Endodermal cell (in vitro differentiated cells): ENCODE measurements at regions not wholly inside any gene's neighbourhood (a gene's known extent, or its start where the extent isn't known, plus 50 kb on each side); places are given as distances from the start of the nearest gene placed in this dataset.

ENCODE experiments used
- DNase-seq: peaks from one replicate; pipeline ENCODE4 v3.0.0-alpha.2; 2017
- H3K27ac ChIP-seq: 2 replicates; pipeline ENCODE4 v1.5.1; 2013; ENCODE audit warnings: mild to moderate bottlenecking, low read depth, low read length, moderate library complexity
- H3K27me3 ChIP-seq: 2 replicates; pipeline ENCODE4 v1.6.1; 2013; ENCODE audit warnings: mild to moderate bottlenecking, low read length, moderate library complexity; ENCODE audit not compliant: insufficient read depth, control insufficient read depth, poor library complexity, severe bottlenecking
- H3K36me3 ChIP-seq: 2 replicates; pipeline ENCODE4 v1.7.0; 2013; ENCODE audit warnings: mild to moderate bottlenecking, low read length, moderate library complexity; ENCODE audit not compliant: control insufficient read depth, insufficient read depth
- H3K4me1 ChIP-seq: one replicate; pipeline ENCODE4 v1.7.0; 2013; ENCODE audit warnings: low read length; ENCODE audit not compliant: control insufficient read depth, insufficient read depth
- H3K4me3 ChIP-seq: 2 replicates; pipeline ENCODE4 v1.5.1; 2013; ENCODE audit warnings: mild to moderate bottlenecking, low read length, moderate library complexity
- H3K9ac ChIP-seq: 2 replicates; pipeline ENCODE4 v1.6.1; 2013; ENCODE audit warnings: mild to moderate bottlenecking, low read length, moderate library complexity; ENCODE audit not compliant: poor library complexity, severe bottlenecking; ENCODE audit errors: extremely low read depth
- H3K9me3 ChIP-seq: 2 replicates; pipeline ENCODE4 v1.6.1; 2013; ENCODE audit warnings: mild to moderate bottlenecking, low read length, moderate library complexity; ENCODE audit not compliant: control insufficient read depth
- H3K27ac Mint-ChIP-seq: 2 replicates; pipeline ENCODE4 v1.8.0; 2020; ENCODE audit warnings: mixed read lengths
- H3K27me3 Mint-ChIP-seq: 2 replicates; pipeline ENCODE4 v1.8.0; 2021; ENCODE audit warnings: mild to moderate bottlenecking, mixed read lengths; ENCODE audit not compliant: insufficient read depth
- H3K36me3 Mint-ChIP-seq: 2 replicates; pipeline ENCODE4 v1.8.0; 2020; ENCODE audit warnings: low read depth, mixed read lengths
- H3K4me1 Mint-ChIP-seq: 2 replicates; pipeline ENCODE4 v1.8.0; 2020; ENCODE audit warnings: mixed read lengths
- H3K4me3 Mint-ChIP-seq: 2 replicates; pipeline ENCODE4 v1.8.0; 2020; ENCODE audit warnings: mild to moderate bottlenecking, moderate library complexity, mixed read lengths
- H3K9me3 Mint-ChIP-seq: 2 replicates; pipeline ENCODE4 v1.8.0; 2020; ENCODE audit warnings: mild to moderate bottlenecking, mixed read lengths
- WGBS, 2 experiments: methylation state at CpG; one replicate each; pipeline versions ENCODE4 v1.1.5 to v1.1.7; 2013; ENCODE audit warnings: missing lambda C conversion rate in 2 of 2, mixed read lengths in 1 of 2; ENCODE audit not compliant: insufficient coverage in 1 of 2, insufficient read length in 1 of 2; 5-methylcytosine and 5-hydroxymethylcytosine counted together
- TF ChIP-seq, protein P1 (sequence below): fragments of 200-600 bp; sonication (generic); conservative IDR thresholded peaks from 2 replicates; pipeline ENCODE4 v1.5.0; 2021; ENCODE audit warnings: antibody characterized with exemption, mild to moderate bottlenecking

DNA sequence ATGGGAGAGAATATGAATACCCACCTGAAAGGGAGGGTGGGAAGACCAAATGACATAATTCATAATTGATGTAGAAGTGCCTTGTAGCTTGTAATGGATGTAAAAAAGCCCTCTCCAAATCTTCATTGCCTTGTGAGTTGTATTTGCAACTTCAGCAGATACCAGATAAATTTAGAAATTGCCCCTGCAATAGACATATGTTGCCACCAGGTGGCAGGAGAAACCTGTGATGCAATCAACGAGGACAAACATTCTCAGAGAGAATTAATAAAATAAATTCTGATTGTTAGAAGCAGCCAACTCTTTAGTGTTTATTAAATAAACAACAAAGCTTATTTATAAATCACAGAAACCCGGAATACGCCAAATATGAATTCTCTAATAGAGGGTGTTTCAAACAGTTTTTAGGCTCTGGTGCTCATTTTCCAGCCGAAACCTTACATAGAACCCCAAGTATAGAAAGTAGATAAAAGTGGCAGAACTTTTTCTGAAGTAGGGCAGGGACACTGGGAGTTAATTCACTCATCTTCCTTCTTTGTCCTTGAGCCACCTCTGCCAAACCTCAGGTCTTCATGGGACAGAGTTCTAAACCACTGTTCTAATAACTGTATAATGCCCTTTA lies 147.8 kb downstream of the TMEM38B start:
- no peak overlapping the region for H3K27ac Mint-ChIP-seq
- H3K9me3 Mint-ChIP-seq, result no peaks in the 10 kb centered on the region
- H3K27ac ChIP-seq, result no peak overlapping the region
- H3K4me3 Mint-ChIP-seq, result no peak overlapping the region
- H3K9ac ChIP-seq, result no peak overlapping the region
- WGBS, 2 experiments, result 71 to 100% methylated on average over 1 to 4 of the region's 4 CpGs
- DNase-seq, result peak; percentile 69
- no peaks in the 10 kb centered on the region for H3K9me3 ChIP-seq
- no peaks in the 10 kb centered on the region for H3K36me3 Mint-ChIP-seq
- TF ChIP-seq, protein P1, sequence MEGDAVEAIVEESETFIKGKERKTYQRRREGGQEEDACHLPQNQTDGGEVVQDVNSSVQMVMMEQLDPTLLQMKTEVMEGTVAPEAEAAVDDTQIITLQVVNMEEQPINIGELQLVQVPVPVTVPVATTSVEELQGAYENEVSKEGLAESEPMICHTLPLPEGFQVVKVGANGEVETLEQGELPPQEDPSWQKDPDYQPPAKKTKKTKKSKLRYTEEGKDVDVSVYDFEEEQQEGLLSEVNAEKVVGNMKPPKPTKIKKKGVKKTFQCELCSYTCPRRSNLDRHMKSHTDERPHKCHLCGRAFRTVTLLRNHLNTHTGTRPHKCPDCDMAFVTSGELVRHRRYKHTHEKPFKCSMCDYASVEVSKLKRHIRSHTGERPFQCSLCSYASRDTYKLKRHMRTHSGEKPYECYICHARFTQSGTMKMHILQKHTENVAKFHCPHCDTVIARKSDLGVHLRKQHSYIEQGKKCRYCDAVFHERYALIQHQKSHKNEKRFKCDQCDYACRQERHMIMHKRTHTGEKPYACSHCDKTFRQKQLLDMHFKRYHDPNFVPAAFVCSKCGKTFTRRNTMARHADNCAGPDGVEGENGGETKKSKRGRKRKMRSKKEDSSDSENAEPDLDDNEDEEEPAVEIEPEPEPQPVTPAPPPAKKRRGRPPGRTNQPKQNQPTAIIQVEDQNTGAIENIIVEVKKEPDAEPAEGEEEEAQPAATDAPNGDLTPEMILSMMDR, result peak; percentile 90
- peaks cover 1% of the 10 kb centered on the region for H3K4me1 Mint-ChIP-seq
- H3K27me3 ChIP-seq, result peaks cover 20% of the 10 kb centered on the region
- no peaks in the 10 kb centered on the region for H3K4me1 ChIP-seq
- H3K36me3 ChIP-seq, result no peaks in the 10 kb centered on the region
- peaks cover 16% of the 10 kb centered on the region for H3K27me3 Mint-ChIP-seq
- H3K4me3 ChIP-seq, result no peak overlapping the region

DNA sequence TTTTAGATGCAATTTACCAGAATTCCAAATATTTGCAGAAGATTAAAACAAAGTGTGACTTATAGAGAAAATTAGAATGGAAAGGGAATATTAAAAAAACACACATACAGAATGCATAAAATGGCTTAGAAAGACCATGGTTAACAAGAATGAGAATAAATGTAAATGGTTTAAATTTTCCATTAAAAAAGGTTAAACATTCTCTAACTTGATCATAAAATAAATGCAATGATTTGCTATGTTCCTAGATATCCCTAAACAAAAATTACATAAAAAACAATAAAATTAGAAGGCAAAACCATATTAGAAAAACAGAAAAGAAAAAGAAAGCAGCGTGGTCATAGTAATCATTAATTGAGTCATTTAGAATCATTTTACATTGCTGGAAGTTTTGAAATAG lies 152.5 kb downstream of the TMEM38B start:
- no peak overlapping the region for H3K4me3 ChIP-seq
- no peaks in the 10 kb centered on the region for H3K9me3 Mint-ChIP-seq
- H3K36me3 Mint-ChIP-seq, result no peaks in the 10 kb centered on the region
- TF ChIP-seq, protein P1, result no peak
- H3K27ac Mint-ChIP-seq, result no peak overlapping the region
- no peaks in the 10 kb centered on the region for H3K27me3 ChIP-seq
- no peaks in the 10 kb centered on the region for H3K27me3 Mint-ChIP-seq
- H3K36me3 ChIP-seq, result no peaks in the 10 kb centered on the region
- no peak for DNase-seq
- no peaks in the 10 kb centered on the region for H3K4me1 ChIP-seq
- no peak overlapping the region for H3K9ac ChIP-seq
- WGBS, 2 experiments, result 93% methylated on average over 1 of the region's 1 CpG; no CpG with 5 or more reads in 1 of the 2 experiments
- H3K4me3 Mint-ChIP-seq, result no peak overlapping the region
- H3K9me3 ChIP-seq, result no peaks in the 10 kb centered on the region
- no peaks in the 10 kb centered on the region for H3K4me1 Mint-ChIP-seq
- no peak overlapping the region for H3K27ac ChIP-seq

DNA sequence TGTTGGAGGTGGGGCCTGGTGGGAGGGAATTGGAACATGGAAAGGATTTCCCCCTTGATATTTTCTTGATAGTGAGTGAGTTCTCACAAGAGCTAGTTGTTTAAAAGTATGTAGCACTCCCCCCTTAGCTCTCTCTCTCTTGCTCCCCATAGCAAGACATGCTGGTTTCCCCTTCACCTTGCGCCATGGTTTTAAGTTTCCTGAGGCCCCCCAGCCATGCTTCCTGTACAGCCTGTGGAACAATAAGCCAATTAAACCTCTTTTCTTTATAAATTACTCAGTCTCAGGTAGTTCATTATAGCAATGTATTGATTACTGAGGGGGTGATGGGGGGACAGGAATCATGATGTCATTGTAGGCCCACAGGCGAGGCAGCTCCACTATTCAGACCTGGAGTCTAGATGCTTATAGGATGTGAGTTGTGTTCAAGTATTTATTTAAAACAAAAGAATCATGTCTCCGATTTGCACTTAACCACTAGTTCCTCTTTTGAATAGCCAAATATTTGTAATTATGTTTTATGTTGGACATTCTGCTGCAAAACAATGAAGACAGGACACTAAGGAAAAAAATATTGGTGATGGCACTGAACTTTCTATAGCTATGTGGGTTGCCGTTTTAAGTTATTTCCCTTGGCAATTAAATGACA lies 156.6 kb downstream of the TMEM38B start:
- no peaks in the 10 kb centered on the region for H3K9me3 ChIP-seq
- no peak for DNase-seq
- 98 to 100% methylated on average over 2 to 4 of the region's 4 CpGs for WGBS, 2 experiments
- no peak overlapping the region for H3K9ac ChIP-seq
- H3K27me3 ChIP-seq, result no peaks in the 10 kb centered on the region
- H3K27ac ChIP-seq, result no peak overlapping the region
- Mint-ChIP-seq H3K36me3 (no peaks in the 10 kb centered on the region), H3K4me1 (no peaks in the 10 kb centered on the region), H3K9me3 (no peaks in the 10 kb centered on the region), H3K4me3 (no peak overlapping the region), H3K27ac (no peak overlapping the region), H3K27me3 (no peaks in the 10 kb centered on the region)
- no peaks in the 10 kb centered on the region for H3K4me1 ChIP-seq
- no peaks in the 10 kb centered on the region for H3K36me3 ChIP-seq
- TF ChIP-seq, protein P1, result no peak
- no peak overlapping the region for H3K4me3 ChIP-seq
